ENCODE measurements at regions not wholly inside any gene's neighbourhood (a gene's known extent, or its start where the extent isn't known, plus 50 kb on each side); places are given as distances from the start of the nearest gene placed in this dataset.

- TF ChIP-seq MAX (IDR thresholded peaks at IDR 0.05) (no peak), CTCF (IDR thresholded peaks at IDR 0.05) (no peak), TP53 (CRISPR knock-in tag; IDR thresholded peaks at IDR 0.05) (no peak), POLR2A (IDR thresholded peaks at IDR 0.05; ENCODE audit: low read length) (no peak), JUNB (IDR thresholded peaks at IDR 0.05) (no peak)
These were observed 188.8 kb upstream of the POT1 start for GRCh38 chr7:125118444-125118843.
